T47D (cell line): ENCODE measurements at regions not wholly inside any gene's neighbourhood (a gene's known extent, or its start where the extent isn't known, plus 50 kb on each side); places are given as distances from the start of the nearest gene placed in this dataset.
"Not testable (repeated sequence)": the region's sequence is repeated elsewhere in the genome, so short reads cannot be mapped to it uniquely, and the experiment has no call there.

Source experiments
- DNase-seq, 2 experiments: peaks; one replicate each; pipeline versions ENCODE4 v3.0.0 to v3.0.0-alpha.2; 2011 to 2012; ENCODE audit warnings: low read depth in 1 of 2, low spot score in 1 of 2
- JUND ChIP-seq: IDR thresholded peaks from 2 replicates; pipeline ENCODE4 v1.6.1; 2012; ENCODE audit warnings: low read depth
- in situ Hi-C: cut with HindIII; loops from 2 replicates; pipeline ENCODE4 v1.10.0; 2016; ENCODE audit warnings: low sequenced_read_pairs, low pct_unique_long_range_greater_than_20kb

- in situ Hi-C loops, DNase-seq: not testable (repeated sequence)
Measured at GRCh38 chr6:71360556-71361335, 72.1 kb downstream of the OGFRL1 start.

DNA sequence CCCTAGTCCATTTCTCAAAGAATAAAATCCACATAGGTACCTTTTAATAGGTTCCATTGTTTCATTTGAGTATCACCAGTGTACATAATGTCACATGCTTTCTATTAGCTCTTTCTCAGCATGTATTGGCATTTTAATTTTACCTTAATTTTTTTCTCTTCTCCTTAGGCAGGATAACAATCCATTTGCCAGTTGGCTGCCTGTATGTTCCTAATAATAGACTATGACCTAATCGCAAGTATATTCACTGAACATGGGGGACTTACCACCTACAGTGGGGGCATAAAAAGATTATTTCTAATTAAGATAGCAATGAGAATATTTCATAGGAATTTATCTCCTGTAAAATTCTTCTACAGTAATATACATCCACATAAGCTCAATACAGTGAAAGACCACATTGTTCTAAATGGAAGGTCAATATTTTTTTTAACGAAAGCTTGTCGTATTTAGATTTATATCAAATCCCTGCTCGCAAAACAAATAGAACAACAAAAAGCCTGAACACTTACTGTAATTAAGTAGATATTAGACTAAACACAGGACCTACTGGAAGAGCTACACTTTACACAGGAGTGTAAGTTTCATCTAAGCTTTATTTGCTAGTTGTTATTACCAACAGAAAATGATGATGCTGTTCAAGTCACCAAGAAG is 76.4 kb downstream of the OGFRL1 start:
- peak; percentile 76 for TF ChIP-seq JUND
- DNase-seq = peak in 1 of 2 experiments; percentile 64
- in situ Hi-C loops = no loop called here

GRCh38 chr6:71367756-71368155 is 79.1 kb downstream of the OGFRL1 start:
- peak in 1 of 2 experiments; percentile 21 for DNase-seq

GRCh38 chr6:71368284-71368683 is 79.7 kb downstream of the OGFRL1 start:
- peak; percentile 94 for TF ChIP-seq JUND
- peak in 1 of 2 experiments; percentile 45 for DNase-seq
- in situ Hi-C loops = no loop called here

More at GRCh38 chr6:71367756-71368155, 79.1 kb downstream of the OGFRL1 start:
- no peak for TF ChIP-seq JUND
- in situ Hi-C loops = no loop called here

DNA sequence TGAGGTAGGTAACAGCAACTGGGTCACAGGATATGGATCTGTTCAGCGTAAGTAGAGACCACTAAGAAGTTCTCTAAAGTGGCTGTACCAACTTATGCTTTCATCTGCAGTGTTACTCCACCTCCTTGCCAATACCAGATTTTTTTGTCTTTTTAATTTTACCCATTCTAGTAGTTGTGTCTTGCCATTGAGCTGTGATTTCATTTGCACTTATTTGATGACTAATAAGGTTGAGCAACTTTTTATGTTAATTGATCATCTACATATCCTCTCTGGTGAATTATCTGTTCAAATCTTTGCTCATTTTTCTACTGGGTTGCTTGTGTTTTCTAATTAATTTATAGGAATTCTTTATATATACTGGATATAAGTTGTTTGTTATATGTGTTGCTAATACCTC is 82.9 kb downstream of the OGFRL1 start:
- no peak for TF ChIP-seq JUND
- no peak for DNase-seq
- in situ Hi-C loops = no loop called here

GRCh38 chr6:71373943-71374342 is 85.3 kb downstream of the OGFRL1 start:
- no peak for TF ChIP-seq JUND
- in situ Hi-C loops = no loop called here
- no peak for DNase-seq

GRCh38 chr6:71375676-71376075 is 87.1 kb downstream of the OGFRL1 start:
- in situ Hi-C loops = no loop called here
- TF ChIP-seq JUND = no peak

DNA sequence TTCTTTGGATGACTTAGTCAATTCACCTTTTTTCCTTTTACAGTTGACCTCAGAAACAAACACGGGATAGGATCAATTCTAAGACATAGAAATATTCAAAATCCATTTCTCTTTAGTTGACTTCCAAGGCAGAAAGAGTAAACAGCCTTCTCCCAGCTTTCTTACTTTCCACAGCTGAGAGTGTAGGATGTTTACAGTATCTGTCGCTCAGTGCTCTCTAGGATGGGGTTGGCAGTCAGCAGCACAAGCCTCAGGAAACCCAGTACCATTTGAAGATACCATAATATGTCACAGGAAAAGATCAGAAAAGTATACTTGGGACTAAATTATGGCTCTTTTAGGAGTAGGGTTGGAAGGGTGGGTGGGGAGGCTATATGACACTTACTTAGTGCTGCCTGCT is 88.2 kb downstream of the OGFRL1 start:
- TF ChIP-seq JUND = no peak
- in situ Hi-C loops = no loop called here
- no peak for DNase-seq

More at GRCh38 chr6:71375676-71376075, 87.1 kb downstream of the OGFRL1 start:
- no peak for DNase-seq

GRCh38 chr6:71383476-71383875 is 94.9 kb downstream of the OGFRL1 start:
- no peak for TF ChIP-seq JUND
- in situ Hi-C loops = no loop called here
- DNase-seq = peak in 1 of 2 experiments; percentile 51

DNA sequence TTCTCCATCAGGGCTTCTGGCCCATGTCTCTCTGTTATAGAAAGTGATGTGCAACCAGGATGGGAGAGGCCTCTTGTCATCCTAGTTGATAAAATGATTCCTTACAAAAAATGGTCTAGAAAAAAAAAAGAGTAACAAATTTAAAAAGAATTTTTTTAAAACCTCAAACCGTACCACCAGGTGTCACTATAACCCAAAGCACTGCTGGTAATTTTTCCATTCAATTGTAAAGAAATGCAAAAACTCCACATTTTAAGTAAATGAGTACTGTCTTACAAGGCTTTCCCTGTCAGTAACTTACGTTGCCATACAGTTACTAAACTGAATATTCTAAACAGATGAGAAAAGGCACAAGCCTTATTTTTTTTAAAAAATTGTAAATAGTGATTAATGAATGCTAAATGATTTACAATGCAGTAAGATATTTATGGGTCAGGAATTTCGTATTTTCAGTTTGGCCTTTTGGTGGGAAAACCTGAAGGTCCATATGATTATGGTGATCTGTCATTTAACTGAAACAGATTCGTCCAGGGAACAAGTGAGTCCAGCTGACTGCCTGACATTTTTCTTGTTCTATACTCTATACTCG is 95.4 kb downstream of the OGFRL1 start:
- in situ Hi-C loops = no loop called here
- TF ChIP-seq JUND = no peak
- DNase-seq = peak in 1 of 2 experiments; percentile 45

DNA sequence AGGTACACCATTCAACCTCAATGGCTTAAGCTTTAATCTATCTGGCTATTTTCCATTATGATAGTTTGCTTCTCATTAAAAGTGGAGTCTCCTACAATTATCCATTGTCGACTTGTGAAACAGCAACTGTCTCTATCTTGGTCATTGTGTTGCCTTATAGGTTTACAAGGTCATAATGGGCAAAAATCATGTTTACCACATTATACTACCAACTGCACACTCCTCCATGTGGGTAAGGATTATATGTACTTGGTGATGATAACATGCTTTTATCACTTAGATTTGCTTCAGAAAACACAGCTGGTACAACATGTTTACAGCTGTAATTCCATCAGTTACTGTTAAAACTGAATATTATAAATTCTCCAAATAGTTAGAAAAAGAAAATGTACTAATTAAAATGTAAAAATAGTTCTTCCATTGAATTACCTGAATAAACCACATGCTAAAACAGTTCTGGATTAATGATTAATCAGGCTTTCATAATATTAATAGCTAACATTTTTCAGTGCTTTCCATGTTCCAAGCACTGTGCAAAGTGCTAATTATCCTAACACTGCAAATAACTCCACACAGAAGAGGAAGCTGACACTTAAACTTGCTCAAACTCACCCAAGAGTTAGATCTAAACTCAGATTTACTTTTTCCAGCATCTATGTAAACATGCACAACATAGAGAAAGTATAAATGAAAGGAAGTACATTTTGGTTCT is 96.7 kb downstream of the OGFRL1 start:
- no peak for TF ChIP-seq JUND
- in situ Hi-C loops = no loop called here
- DNase-seq = no peak

DNA sequence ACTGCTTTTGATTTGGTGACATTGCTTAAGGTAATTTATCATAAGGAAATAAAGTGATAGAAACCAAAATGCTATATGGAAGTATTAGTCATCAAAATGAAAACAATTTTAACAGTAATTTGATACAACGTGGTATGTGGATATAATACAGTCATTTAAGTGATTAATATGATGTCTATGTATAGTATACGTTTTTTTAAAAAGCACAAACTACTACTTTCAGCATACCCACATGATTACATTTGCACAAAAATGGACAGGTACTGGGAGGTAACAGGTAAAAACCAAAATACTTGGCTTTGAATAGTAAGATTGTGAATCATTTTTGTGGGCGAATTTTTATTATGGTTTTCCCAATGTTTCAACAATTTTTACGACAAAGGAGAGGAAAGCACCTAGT is 97.6 kb downstream of the OGFRL1 start:
- TF ChIP-seq JUND = no peak
- in situ Hi-C loops = no loop called here
- no peak for DNase-seq
